HG03432 (cell line): ENCODE measurements at regions not wholly inside any gene's neighbourhood (a gene's known extent, or its start where the extent isn't known, plus 50 kb on each side); places are given as distances from the start of the nearest gene placed in this dataset.

Experiments
- ATAC-seq: cut with Tn5 transposase; IDR thresholded peaks from one replicate; pipeline ENCODE4 v1.9.1; 2021; ENCODE audit warnings: mild to moderate bottlenecking, moderate library complexity; ENCODE audit not compliant: unreplicated experiment

DNA sequence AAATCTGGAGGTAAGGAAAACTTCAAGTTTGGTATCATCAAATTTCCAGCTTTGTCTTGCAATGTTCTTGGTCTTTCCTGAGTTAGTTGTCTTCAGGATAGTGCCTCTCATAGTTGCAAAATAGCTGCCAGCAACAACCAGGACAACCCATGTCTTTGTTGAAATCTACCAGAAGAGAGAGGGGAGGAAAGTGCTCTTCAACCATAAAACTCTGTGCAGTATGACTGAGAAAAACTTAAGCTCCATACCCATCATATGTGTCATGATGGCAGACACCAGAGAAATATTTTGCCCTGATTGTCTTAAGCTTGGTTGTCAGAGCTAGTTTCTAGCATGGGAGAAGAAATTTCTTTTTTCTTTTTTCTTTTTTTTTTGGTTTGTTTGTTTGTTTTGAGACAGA lies 103.3 kb downstream of the SPRY2 start:
- no peak for ATAC-seq

DNA sequence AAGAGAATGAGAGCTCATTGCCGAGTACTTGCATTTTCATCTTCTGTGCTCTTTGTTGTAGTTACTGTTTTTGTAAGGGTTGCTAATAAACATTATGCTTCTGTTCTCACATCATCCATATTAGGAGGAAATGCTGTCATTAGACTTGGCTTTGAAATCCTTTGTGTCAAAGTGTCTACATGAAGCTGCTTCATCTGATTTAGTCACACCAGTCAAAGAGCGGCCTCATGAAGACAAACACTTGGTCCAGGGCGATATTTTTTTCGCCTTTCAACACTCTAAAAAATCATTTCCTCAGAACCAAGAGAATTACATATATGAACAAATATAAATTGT lies 105.0 kb downstream of the SPRY2 start:
- peak; percentile 33 for ATAC-seq

DNA sequence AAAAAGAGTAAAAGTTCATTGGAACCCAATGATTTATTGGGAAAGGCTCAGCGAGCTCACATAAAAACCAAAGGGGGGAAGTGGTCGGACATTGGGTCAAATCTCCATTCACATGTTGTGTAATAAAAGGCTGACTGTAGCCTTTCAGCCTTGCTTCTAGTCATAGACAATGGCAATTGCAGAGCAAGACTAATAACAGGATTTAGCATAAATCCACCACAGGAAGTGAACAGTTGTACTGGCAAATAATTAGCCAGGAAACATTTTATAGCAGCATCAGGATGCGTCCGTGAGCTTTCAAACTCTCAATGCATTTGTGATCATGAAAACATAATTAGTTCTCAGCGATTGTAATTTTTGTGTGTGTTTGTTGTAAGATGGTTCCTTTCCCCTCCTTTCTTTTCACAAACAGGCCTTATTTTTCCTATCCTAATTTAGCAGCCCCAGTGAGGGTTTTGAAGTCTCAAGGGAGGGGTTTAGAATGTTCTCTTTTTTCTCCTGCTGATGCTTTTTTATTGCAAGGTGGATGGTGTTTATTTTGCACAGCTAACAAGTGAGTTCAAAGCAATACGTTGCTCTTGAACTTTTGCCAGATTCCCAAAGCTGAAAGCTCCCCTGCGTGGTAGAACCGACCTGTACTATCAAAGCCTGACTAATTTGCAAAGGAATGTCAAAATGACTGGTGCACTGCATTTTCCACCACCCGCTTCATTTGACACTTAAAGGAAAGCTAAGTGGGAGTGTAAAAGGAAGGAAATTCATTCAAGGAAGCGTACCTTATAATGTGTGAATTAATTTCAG lies 105.6 kb downstream of the SPRY2 start:
- ATAC-seq = peak; percentile 83

GRCh38 chr13:80227645-80228044 lies 113.3 kb downstream of the SPRY2 start:
- ATAC-seq = no peak

DNA sequence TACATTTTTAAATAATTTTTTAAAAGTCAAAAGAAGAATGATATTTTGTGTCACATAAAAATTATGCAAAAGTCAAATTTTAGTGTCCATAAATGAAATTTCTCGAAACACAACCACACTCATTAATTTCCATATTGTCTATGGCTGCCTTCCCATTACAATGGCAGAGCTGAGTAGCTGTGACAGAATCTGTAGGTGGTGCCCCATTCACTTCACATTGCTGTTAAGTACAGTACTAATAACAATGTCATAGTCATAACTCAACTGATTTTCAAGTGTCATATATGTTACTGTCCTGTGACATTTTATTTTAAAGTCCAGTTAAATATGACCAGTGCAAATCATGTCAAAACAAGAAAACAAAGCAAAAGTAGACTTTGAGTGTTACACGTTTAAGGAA lies 114.3 kb downstream of the SPRY2 start:
- no peak for ATAC-seq

- ATAC-seq = no peak
Measured at GRCh38 chr13:80224468-80224867, 116.5 kb downstream of the SPRY2 start.

GRCh38 chr13:80217614-80218456 lies 123.1 kb downstream of the SPRY2 start:
- ATAC-seq = no peak

DNA sequence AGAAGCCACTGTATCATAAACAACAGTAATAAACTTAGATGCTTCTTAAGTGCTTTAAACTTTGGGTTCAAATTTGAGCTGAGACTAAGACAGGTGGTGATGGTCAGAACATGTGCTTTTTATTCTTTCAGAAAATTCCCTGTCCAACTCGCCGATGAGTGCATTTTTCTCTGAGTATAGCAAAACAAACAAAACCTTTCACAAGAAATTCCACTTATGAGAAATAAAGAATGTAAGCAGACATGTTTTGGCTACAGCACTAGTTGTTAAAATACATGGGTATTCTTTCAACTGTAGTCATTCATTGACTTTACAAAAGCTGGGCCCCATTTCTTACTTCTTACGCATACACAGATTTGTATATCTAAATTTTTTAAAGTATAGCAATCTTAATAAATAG lies 125.6 kb downstream of the SPRY2 start:
- no peak for ATAC-seq

DNA sequence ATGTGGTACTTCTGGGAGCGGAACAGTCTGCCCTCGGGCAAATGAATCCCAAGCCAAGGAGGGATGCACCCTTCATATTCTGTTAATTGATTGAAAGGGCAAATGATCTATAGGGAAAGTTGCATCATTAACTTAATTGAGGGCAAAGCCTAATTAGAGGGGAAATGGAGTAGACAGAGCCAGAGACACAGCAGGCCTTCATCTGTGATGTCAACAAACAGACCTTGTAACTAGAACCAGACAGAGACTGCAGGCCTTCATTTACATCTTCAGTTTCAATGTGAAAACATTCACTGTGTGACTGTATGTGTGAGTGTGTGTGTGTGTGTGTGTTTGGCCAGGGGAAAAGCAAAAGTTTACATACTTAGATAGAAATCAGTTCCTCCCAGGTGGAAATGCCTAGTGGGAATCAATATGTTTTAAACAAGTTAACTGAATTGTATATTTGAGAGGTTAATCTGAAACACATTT lies 126.4 kb downstream of the SPRY2 start:
- ATAC-seq = peak; percentile 57

DNA sequence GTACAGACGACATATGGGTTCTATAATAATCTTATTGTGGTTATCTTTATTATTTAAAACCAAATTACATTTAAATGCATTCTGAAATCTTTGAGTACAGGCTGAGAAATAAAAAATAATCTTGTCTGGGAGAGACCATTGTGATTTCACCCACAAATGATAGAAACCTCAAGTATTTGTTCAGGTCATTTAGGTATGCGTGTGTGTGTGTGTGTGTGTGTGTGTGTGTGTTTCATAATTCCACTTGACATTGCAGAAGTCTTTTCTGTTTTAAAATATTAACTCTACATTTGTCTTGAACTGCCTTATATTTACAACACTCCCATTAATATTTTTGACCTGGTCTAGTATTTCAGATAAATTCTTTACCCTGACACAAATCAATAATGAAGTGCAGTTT lies 126.9 kb downstream of the SPRY2 start:
- no peak for ATAC-seq

- no peak for ATAC-seq
Measured at GRCh38 chr13:80213201-80213600, 127.7 kb downstream of the SPRY2 start.

DNA sequence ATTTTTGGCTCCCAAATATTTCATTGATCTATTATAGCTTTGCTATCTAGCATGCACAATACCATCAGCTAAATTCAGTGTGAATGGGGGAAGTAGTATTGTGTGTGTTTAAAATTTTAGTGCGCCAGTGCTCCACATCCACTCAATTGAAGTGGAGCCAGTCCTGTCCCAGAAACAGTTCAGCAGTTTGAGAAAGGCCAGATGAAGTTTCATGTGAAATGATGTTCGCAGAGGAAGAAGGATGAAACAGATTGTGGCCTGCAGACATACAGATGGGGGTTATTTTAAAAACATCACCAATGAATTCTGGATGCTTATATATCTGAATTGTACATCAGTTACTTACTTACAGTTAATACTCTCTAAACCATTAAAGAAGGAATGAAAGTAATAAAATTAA lies 129.4 kb downstream of the SPRY2 start:
- ATAC-seq = no peak

DNA sequence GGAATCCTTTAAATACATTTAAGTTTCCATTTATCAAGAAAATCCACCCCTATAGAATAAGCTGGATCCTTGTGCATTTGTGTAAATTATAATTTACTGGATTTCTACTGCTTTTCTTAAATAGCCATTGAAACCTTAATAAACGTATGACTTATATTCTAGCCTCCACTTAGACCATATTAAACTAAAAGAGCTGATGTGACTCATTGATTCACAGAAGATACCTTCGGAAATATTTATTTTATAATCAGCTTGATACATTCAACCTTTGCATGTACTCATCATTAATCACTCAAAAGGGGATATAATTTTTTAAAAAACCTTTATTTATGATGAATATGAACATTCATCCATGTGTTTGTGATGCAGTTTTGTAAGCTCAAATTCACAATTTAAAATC lies 136.3 kb downstream of the SPRY2 start:
- ATAC-seq = no peak

- ATAC-seq = no peak
Measured at GRCh38 chr13:80203496-80203895, 137.4 kb downstream of the SPRY2 start.

DNA sequence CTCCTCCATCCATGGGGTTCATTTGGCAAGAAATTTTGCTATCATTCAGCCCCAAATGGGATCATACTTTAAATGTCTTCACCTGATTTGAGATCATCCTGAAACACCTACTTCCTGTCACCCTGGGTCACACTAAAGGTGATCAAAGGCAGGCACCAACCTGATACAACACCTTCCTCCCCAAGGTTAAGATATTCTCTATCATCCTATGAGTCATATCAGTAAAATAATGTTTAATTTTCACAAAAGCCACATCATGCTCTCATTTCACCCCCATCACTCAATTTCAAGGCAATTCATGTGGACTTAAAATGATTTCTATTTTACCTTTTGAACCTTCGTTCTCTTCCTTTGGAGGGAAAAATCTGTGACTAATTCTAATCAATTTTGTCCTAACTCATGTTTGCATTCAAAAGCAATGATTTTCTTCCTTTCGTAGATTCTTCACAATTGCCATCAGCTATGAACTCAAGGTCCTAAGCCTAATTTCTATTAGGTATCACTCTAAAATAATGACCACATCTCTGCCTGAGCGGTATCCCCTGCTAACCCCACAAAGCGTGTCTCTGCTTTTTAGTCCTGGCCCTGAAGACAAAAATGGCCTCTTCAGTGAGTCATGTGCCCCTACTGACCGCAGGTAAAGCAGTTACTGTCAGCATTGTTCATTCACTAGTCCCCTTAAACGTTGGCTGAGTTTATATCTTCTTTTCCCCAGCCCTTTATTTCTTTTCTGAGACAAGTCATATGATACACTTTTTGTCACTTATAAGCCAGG lies 139.0 kb downstream of the SPRY2 start:
- no peak for ATAC-seq

GRCh38 chr13:80199585-80200292 lies 141.2 kb downstream of the SPRY2 start:
- no peak for ATAC-seq

- ATAC-seq = no peak
Measured at GRCh38 chr13:80199067-80199466, 141.9 kb downstream of the SPRY2 start.

- ATAC-seq = peak; percentile 52
Measured at GRCh38 chr13:80196756-80197155, 144.2 kb downstream of the SPRY2 start.

- ATAC-seq = no peak
Measured at GRCh38 chr13:80195649-80196048, 145.3 kb downstream of the SPRY2 start.

GRCh38 chr13:80189889-80190597 lies 150.9 kb downstream of the SPRY2 start:
- ATAC-seq = no peak
